ENCODE measurements at regions not wholly inside any gene's neighbourhood (a gene's known extent, or its start where the extent isn't known, plus 50 kb on each side); places are given as distances from the start of the nearest gene placed in this dataset.

- TF ChIP-seq POLR2A (IDR thresholded peaks at IDR 0.05) (no peak), POLR2AphosphoS5 (IDR thresholded peaks at IDR 0.05) (no peak), CTCF (IDR thresholded peaks at IDR 0.05) (no peak)
Observed at GRCh38 chr2:106274668-106275067, 80.6 kb upstream of the UXS1 start.
